ENCODE measurements at regions not wholly inside any gene's neighbourhood (a gene's known extent, or its start where the extent isn't known, plus 50 kb on each side); places are given as distances from the start of the nearest gene placed in this dataset.
"Not testable (repeated sequence)": the region's sequence is repeated elsewhere in the genome, so short reads cannot be mapped to it uniquely, and the experiment has no call there.

DNA sequence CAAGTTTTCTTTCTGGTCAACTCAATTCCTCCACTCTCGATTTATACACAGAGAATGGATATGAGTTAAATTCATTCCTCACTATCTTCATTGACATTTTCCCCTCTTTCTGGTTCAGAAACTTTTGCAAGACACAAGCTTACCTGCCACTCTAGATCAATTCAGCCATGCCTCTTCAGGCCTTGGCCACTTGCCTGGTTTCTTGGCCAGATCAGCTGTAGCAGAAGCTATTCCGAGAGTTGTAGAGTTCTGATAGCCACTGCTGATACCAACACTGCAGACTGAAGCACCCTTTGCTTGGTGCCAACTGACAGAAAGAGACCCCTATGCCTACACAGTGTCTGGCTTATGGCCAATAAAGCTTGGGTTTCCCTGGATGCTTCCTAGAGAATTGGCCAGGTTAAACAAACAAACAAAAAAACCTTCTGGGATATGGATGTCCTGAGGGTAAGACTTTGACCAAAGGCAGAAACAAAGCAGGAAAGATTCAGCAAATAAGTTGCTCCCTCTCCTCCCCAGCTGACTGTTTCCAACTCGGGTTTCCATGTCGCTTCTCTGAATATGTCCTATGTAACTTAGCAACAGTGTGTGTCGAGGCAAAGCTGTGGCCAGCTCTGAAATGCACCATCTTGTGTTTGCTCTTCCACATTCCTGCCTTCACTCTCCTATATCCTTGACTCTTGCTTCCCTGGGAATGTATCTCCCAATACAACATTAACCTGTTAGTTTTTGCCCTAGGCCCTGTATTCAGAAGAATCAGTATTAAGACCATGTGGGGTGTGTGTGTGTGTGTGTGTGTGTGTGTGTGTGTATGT lies 521.6 kb downstream of the EPHA3 start:
- no peak for DNase-seq

DNA sequence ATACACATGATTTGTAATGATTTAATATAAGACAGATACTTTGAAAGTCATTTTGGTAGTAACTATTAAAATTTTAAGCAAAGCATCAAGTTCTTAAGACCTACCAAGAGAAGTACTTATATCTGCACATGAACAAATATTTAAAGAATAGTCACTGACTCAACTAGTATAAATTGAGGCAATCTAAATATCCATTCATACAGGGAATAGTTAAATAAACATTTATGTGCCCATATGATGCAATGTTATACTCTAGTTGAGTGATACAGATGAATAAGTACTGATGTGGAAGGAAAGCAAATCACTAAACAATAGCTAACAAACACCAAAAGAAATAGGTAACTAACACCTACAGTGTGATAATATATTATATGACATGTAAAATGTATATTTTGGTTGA lies 527.7 kb downstream of the EPHA3 start:
- no peak for DNase-seq

DNA sequence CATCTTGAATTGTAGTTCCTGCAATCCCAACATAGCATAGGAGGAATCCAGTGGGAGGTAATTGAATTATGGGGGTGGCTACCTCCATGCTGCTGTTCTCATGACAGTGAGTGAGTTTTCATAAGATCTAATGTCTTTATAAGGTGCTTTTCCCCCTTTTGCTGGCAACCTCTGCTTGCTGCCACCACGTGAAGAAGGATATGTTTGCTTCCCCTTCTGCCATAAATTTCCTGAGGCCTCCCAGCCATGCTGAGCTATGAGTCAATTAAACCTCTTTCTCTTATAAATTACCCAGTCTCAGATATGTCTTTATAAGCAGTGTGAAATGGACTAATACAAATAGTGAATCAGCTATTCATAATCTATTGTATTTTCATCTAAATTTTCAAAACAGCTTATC lies 537.3 kb downstream of the EPHA3 start:
- DNase-seq, result no peak

DNA sequence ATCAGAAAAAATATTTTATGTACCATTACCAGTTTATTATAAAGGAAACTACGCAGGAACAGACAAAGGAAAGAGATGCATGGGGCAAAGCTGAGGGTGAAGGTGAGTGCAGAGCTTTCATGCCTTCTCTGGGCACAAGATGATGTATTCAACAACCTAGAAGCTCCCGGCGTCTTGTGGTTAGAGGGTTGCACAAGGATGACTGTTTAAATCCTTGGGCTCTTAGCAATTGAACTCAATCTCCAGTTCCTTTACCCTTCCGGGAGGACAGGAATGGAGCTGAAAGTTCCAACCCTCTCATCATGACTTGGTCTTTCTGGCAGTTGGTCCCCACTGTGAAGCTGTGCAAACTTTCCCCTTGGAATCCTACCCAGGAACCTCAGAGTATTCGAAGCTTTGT lies 542.0 kb downstream of the EPHA3 start:
- no peak for DNase-seq

DNA sequence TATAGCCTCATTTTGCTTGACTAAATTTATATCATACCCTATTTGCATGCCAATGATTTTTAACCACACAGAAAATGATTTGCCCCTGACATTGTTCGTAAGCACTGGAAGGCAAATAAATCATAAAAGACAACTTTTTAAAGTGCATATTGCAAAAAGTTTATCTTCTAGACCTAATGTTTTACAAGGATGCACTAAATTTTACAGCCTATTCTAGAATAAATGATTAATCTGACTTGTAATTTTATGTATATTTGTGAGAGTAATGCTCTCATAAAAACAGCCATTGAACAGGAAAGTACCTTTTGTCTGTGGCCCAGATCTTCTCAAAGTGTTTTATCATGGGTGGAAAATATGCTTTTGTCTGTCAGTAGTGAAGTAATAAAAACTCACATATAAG lies 546.6 kb downstream of the EPHA3 start:
- DNase-seq, result no peak

DNA sequence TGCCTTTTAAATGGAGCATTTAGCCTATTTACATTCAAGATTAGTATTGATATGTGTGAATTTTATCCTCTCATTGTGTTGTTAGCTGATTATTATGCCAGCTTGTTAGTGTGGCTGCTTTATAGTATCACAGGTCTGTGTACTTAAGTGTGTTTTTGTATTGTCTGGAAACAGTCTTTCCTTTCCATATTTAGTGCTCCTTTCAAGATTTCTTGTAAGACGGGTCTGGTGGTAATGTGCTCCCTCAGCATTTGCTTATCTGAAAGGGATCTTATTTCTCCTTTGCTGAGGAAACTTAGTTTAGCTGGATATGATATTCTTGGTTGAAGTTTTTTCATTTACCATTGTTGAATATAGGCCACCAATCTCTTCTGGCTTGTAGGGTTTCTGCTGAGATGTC lies 549.0 kb downstream of the EPHA3 start:
- DNase-seq, result no peak

DNA sequence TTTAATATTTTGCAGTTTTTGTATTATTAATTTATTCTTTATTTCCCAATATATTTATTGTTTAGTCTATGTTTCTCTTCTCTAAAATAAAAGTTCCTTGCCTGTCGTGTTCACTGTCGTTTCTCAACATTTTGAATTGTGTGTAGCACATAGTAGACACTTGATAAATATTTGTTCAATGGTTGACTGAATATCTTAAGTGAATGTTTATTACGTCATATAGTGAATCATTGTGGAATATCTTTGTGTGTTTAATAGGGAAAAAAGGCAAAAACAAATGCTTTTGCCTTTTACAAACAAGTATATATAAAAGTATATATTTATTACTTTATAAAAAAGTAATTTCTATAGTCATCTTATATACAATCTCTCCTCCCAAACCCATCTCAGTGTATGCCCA lies 572.3 kb downstream of the EPHA3 start:
- no peak for DNase-seq

DNA sequence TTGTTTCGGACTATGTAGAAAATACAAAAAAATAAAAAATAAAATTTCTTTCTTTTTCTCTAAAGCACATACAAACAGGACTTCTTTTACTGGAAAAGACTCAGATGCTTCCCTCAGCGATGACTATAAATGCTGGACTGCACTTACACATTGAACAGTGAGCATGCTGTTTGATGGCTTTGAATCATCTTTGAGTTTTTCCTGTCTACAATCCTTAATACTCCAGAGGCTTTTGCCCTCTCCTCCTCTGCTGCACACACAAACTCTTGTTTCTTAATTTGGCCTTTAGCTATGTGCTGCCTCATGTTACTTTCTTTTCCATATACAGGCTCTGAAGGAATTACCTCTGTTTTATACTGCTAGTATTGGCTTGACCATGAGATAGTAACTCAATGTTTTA lies 575.1 kb downstream of the EPHA3 start:
- no peak for DNase-seq

DNA sequence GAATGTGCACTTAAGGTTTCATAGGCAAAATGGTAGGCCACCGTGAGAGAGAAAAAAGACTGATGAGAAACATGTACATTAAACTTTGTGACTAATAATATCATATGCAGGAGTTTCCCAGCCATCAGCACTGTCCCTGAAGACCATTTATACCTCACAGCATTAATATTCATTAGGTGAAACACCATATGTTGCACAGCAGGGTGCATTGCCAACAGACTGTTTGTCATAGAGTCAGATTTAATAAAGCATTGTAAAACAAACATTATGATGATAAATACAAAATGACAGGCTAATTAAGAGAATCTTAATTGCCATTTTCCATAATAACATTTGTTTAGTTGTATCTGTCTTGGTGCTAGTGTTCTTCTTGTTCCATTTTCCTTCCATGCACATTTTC lies 578.3 kb downstream of the EPHA3 start:
- no peak for DNase-seq

DNA sequence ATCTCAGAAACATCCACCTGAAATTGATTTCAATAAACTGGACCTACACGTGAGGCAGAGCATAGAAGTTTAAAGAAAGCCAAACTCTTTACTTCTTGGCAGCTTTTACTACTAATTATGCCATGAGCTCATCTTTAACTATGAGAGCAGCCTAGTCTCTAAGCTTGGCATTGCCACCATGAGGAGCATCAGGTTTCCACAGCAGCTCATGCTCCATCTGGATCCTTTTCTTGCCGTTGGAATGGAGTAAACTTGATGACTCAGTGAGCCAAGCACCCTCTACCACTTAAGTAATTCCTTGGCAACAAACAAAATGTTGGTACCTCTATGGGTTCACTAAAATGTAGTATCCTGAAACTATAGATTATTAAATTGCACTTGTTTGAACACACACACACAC lies 583.2 kb downstream of the EPHA3 start:
- no peak for DNase-seq

DNA sequence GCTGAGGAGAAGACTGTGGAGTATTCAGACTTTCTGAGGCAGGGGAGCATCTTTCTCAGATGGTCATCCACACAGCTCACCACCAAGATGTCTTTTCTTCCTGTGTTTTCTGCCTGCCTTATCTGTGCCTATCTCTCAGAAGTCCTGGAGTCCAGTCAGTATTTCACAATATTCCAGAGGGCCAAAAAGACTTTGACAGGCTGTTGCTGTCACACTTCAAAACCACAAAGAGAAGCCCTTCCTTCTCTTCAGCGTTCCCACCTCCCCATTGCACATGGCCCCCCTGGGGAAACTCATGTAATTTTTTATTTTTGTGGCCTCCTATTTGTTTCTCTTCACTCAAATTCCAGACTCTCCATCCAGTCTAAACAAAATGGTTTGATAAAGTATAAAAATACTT lies 585.2 kb downstream of the EPHA3 start:
- DNase-seq, result no peak

DNA sequence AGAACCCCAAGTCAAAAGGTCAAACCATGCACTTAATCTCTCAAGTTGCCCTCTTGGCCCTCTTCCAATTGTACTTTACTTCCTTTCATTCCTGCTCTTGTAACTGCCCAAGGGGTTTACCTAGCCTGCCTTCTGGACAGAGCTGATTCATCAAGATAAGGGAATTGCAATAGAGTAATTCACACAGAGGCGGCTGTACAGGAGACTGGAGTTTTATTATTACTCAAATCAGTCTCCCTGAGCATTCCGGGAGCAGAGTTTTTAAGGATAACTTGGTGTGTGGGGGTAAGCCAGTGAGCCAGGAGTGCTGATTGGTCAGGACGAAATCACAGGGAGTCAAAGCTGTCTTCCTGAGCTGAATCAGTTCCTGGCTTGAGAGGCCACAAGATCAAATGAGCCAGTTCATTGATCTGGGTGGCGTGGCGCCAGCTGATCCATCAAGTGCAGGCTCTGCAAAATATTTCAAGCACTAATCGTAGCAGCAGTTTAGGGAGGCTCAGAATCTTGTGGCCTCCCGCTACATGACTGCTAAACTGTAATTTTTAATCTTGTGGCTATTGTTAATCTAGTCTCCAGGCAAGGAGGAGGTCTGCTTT lies 590.0 kb downstream of the EPHA3 start:
- DNase-seq, result no peak

DNA sequence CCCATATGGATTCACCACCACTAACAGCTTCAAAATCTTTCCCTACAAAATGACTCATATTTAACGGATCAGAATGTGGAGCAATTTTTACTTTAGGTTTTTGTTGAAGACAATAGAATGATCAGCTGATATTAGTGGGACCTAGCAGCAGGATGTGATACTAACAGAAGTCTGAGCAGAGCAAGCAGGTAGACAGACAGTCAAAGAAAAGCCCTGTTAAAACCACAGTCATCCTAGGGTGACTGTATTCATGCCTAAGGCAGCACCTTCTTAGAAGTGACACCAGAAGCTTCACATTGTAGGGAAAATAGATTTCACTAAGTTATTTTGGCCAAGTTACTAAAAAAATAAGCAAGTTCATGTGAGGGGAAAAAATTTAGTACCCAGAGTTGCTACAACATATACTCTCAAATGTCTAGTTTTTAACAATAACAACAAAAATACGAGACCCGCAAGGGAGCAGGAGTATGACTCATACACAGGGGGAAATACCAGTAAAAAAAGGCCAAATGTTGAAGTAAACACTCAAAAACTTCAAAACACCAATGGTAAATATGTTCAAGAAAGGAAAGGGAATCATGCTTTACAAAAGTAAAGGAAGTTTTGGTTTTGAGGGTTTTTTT lies 590.9 kb downstream of the EPHA3 start:
- DNase-seq, result no peak

DNA sequence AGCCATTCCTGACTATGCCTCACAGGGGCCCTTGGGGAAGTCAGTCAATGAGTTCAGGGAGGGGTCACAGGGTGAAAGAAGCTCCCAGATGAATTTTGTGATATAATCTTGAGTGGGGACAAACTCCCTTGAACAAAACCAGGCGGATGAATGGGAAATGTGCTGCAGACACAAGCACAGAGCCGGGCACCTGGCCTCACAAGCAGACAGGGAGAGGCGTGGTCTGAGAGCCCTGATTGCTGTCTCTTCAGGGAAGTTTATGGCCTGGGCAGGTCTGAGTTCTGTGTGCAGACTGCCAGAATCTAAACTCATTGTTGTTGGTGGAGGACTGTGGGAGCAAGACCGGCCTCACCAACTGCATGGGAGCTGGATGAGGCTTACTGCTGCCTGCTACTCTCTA lies 591.8 kb downstream of the EPHA3 start:
- no peak for DNase-seq

DNA sequence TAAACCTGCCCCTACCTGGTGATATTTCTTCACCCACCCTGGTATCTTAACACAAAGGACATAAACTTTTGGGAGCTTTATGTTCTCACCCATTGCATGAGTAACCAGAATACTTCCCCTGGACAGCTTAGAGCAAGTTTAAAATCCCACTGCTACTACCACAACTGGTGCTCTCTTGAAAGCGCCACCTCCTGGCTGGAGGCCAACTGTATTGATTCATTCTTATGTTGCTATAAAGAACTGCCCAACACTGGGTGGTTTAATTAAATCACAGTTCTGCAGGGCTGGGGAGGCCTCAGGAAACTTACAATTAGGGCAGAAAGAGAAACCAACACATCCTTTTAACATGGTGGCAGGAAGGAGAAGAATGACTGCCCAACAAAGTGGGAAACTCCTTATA lies 592.4 kb downstream of the EPHA3 start:
- no peak for DNase-seq

DNA sequence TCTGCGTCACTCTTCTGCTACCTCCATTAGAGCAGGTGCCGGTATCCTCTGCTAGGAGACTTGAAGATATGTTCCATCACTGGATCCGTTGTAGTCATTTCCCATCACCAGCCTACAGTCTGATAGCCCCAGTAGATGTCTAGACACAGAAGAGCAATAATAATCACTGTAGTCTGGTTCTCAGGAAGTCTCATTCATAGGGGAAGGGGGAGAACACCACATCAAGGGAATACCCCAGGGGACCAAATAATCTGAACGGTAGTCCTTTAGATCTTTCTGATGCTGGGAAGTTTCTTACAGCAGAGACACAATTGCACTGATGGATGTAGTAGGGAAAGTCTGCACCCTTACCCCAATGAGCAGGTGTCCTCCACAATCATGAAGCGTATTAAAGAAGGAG lies 595.0 kb downstream of the EPHA3 start:
- no peak for DNase-seq

DNA sequence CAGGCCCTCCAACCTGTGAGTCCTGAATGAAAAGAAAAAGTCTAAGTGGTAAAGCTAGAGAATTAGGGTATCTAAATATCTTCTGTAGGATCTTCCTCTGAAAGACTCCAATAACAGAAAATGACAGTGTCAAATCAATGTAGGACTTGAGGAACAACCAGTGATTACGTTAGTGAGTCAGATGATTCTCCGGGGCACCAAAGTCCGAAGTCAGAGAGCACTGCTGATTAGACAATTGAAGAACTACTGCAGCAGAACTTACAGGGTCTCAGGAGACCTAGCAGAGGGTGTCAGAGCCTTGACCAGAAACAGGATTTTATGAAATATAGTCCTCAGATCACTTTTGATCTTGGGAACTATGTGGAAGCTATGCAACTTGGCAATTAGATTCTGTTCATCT lies 605.8 kb downstream of the EPHA3 start:
- DNase-seq, result no peak

DNA sequence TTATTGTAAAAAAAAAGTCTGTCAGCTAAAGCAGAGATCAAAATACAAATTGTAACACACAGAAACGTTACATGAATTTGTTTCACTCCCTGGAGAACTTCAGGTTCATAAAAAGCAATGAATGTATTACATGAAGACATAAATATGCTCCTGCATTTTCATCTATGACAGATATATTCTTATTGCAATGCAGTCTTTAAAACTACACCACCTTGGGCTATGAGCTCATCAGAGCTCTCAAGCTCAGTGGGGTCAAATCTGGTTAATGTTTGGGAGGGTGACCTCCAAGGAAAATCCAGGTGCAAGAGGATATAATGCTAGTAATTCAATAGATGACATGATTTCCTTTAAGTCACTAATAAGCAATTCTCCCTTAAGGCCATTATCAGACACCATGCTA lies 606.8 kb downstream of the EPHA3 start:
- no peak for DNase-seq

DNA sequence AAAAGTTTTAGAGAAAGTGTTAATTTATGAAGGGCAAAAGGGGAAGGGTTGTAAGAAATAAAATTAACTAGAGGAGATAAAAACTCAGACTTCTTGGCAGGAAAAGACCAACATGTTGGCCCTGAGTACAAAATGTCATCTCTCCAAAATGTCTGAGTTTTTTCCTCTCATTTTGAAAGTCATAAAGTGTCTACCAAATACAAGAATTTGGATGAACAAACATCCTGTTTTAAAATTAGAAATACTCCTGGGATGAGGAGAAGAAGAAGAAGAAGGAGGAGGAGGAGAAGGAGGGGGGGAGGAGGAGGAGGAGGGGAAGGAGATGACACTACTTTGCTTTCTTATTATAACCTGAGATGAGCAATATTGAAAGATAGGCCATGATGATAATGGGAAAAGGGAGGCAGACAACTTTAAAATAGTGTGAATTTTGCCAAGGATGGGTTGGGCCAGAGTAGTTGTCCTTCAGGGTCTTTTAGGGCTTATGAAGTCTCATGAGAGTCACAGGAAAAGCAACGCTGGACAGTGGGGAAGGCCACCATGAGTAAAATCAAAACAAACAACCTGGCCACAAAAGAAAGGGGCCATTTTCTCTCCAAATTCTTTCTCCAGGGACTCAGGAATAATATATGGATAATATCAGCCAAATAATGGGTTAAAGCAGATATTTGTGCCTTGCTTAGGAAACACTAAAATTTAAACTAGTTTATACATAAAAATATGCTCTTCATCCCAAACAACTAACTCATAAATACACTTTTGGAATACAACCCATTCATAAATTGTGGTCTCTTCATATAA lies 632.9 kb downstream of the EPHA3 start:
- no peak for DNase-seq

DNA sequence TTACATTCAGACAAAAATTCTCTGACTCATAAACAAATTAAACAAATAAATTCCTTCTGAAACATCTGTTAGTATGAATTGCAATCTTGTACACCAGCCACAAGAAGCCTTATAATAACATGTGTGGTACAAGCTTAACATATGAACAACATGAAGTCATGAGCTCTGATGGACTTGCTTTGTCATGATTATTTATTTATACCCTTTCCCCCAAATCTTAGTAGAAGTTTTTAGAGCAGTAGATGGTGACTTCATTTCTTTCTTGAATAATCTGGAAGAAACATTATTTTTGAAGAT lies 633.4 kb downstream of the EPHA3 start:
- DNase-seq, result no peak

DNA sequence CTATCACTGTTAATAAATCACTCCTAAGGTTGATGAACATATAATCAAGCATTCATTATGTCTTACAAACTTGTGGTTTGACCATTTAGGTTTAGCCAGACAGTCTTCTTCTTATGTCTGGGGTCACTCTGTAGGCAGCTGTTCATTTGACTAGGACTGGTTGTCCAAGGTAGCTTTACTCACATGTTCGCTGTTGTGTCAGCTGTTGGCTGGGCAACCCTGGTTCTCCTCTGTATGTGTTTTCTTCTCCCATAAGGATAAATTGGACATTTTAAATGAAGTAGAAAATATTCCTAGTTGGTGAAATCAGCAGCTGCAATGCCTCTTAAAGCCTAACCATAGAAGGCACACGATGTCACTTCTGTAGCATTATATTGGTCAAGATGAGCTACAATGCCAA lies 635.1 kb downstream of the EPHA3 start:
- no peak for DNase-seq

DNA sequence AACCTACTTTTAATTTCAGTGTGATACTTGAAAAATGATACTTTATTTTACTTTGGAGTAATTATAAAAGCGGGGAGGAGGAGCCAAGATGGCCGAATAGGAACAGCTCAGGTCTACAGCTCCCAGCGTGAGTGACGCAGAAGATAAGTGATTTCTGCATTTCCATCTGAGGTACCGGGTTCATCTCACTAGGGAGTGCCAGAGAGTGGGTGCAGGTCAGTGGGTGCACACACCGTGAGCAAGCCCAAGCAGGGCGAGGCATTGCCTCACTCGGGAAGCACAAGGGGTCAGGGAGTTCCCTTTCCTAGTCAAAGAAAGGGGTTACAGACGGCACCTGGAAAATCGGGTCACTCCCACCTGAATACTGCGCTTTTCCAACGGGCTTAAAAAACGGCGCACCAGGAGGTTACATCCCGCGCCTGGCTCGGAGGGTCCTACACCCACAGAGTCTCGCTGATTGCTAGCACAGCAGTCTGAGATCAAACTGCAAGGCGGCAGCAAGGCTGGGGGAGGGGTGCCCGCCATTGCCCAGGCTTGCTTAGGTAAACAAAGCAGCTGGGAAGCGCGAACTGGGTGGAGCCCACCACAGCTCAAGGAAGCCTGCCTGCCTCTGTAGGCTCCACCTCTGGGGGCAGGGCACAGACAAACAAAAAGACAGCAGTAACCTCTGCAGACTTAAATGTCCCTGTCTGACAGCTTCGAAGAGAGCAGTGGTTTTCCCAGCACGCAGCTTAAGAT lies 640.3 kb downstream of the EPHA3 start:
- not testable (repeated sequence) for DNase-seq

DNA sequence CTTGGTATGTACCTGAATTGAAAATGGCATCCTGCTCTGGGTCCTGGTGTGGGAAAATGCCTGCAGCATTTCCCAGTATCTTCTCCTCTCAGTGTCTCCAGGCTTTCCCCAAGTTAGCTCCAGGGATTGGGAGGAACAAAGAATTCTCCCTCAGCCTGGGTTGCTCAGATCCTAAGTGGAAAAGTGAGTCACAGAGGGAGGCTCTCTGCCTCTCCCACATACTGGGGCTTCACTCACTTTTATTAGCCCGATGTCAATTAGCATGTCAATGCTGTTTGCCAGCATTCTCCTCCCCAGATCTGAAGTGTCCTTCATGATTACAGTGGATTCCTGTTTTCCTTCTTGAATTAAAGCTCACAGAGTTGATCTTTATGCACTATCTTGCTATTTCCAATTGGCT lies 655.0 kb downstream of the EPHA3 start:
- DNase-seq, result no peak

Measured in SW 1271 (cell line).